A673 (cell line): ENCODE measurements at regions not wholly inside any gene's neighbourhood (a gene's known extent, or its start where the extent isn't known, plus 50 kb on each side); places are given as distances from the start of the nearest gene placed in this dataset.

ENCODE experiments used
- BruUV-seq: library from RNA; stranded (reverse); fragments of 400-500 nt; replicated peaks from 2 replicates; lab custom pipeline; 2021; lab: Mats Ljungman, UMichigan
- CTCF ChIA-PET: fragments of 300-600 bp; sonication (Branson Sonifier 250); formaldehyde crosslinking; loops from one replicate; lab custom pipeline; 2022; ENCODE audit warnings: antibody characterized with exemption; lab: Charles Lee
- POLR2A ChIA-PET: fragments of 300-600 bp; sonication (Branson Sonifier 250); formaldehyde crosslinking; loops from one replicate; lab custom pipeline; 2022; ENCODE audit warnings: antibody characterized with exemption; ENCODE audit not compliant: low non-redundant PET; lab: Charles Lee
- DNase-seq: peaks from one replicate; pipeline ENCODE4 v3.0.0-alpha.2; 2015; ENCODE audit warnings: low spot score
- H3K27ac ChIP-seq: fragments of 200-600 bp; sonication (generic); 2 replicates; pipeline ENCODE4 v1.5.1; 2016; ENCODE audit warnings: mixed run types, low read depth, mild to moderate bottlenecking, mixed read lengths, antibody characterized with exemption, low read length; ENCODE audit not compliant: poor library complexity, severe bottlenecking
- H3K27me3 ChIP-seq: fragments of 200-600 bp; sonication (generic); replicated peaks from 2 replicates; pipeline ENCODE4 v1.6.1; 2017; ENCODE audit warnings: mixed run types, low read depth, mild to moderate bottlenecking, mixed read lengths, antibody characterized with exemption, low read length; ENCODE audit not compliant: insufficient read depth, poor library complexity
- H3K36me3 ChIP-seq: fragments of 200-600 bp; sonication (generic); 2 replicates; pipeline ENCODE4 v1.6.1; 2016; ENCODE audit warnings: mixed run types, mild to moderate bottlenecking, mixed read lengths, antibody characterized with exemption, low read length; ENCODE audit not compliant: insufficient read depth, poor library complexity, severe bottlenecking
- H3K4me1 ChIP-seq: fragments of 200-600 bp; sonication (generic); 2 replicates; pipeline ENCODE4 v1.6.1; 2017; ENCODE audit warnings: mixed run types, mild to moderate bottlenecking, mixed read lengths, antibody characterized with exemption, low read length; ENCODE audit not compliant: insufficient read depth, poor library complexity, severe bottlenecking
- H3K4me3 ChIP-seq: fragments of 200-600 bp; sonication (generic); 2 replicates; pipeline ENCODE4 v1.5.1; 2016; ENCODE audit warnings: low read depth, mixed run types, mild to moderate bottlenecking, mixed read lengths, low read length; ENCODE audit not compliant: poor library complexity, severe bottlenecking
- H3K9me3 ChIP-seq: fragments of 200-600 bp; sonication (generic); 2 replicates; pipeline ENCODE4 v1.6.1; 2016; ENCODE audit warnings: mixed run types, low read depth, mild to moderate bottlenecking, mixed read lengths, antibody characterized with exemption, low read length; ENCODE audit not compliant: poor library complexity, severe bottlenecking
- EZH2 ChIP-seq: fragments of 200-600 bp; sonication (generic); IDR thresholded peaks from 2 replicates; pipeline ENCODE4 v1.6.1; 2017; ENCODE audit warnings: borderline replicate concordance, low read depth, mild to moderate bottlenecking, mixed read lengths, antibody characterized with exemption, low read length; ENCODE audit not compliant: poor library complexity, severe bottlenecking
- intact Hi-C: fragments of 100-400 bp; cut with micrococcal nuclease; formaldehyde crosslinking; loops from one replicate; pipeline ENCODE4 v1.10.0; 2022; ENCODE audit not compliant: unreplicated experiment
- TF ChIP-seq, protein P1 (sequence below): fragments of 300-800, 200-600 bp; sonication (generic); conservative IDR thresholded peaks from 2 replicates; pipeline ENCODE4 v1.5.1; 2017; ENCODE audit warnings: low read depth, mild to moderate bottlenecking, antibody characterized with exemption, low read length, moderate library complexity, mixed read lengths

GRCh38 chr5:90113108-90113507 lies 296.4 kb downstream of the CETN3 start:
- Histone ChIP-seq H3K27ac (no peak overlapping the region), H3K36me3 (no peaks in the 10 kb centered on the region), H3K4me1 (peaks cover 12% of the 10 kb centered on the region), H3K27me3 (no peaks in the 10 kb centered on the region), H3K4me3 (no peak overlapping the region), H3K9me3 (no peaks in the 10 kb centered on the region)
- no peak for DNase-seq
- POLR2A ChIA-PET = no interaction called here
- no TSS peak for BruUV-seq
- CTCF ChIA-PET = no interaction called here
- intact Hi-C loops = no loop called here
- TF ChIP-seq, protein P1, sequence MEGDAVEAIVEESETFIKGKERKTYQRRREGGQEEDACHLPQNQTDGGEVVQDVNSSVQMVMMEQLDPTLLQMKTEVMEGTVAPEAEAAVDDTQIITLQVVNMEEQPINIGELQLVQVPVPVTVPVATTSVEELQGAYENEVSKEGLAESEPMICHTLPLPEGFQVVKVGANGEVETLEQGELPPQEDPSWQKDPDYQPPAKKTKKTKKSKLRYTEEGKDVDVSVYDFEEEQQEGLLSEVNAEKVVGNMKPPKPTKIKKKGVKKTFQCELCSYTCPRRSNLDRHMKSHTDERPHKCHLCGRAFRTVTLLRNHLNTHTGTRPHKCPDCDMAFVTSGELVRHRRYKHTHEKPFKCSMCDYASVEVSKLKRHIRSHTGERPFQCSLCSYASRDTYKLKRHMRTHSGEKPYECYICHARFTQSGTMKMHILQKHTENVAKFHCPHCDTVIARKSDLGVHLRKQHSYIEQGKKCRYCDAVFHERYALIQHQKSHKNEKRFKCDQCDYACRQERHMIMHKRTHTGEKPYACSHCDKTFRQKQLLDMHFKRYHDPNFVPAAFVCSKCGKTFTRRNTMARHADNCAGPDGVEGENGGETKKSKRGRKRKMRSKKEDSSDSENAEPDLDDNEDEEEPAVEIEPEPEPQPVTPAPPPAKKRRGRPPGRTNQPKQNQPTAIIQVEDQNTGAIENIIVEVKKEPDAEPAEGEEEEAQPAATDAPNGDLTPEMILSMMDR = no peak
- no peak for TF ChIP-seq EZH2

GRCh38 chr5:90112033-90112692 lies 297.4 kb downstream of the CETN3 start:
- no peaks in the 10 kb centered on the region for H3K36me3 ChIP-seq
- no TSS peak for BruUV-seq
- no peak overlapping the region for H3K4me3 ChIP-seq
- ChIA-PET CTCF (no interaction called here), POLR2A (no interaction called here)
- no peaks in the 10 kb centered on the region for H3K27me3 ChIP-seq
- no peak for TF ChIP-seq EZH2
- TF ChIP-seq, protein P1 = no peak
- H3K4me1 ChIP-seq = peaks cover 12% of the 10 kb centered on the region
- no peaks in the 10 kb centered on the region for H3K9me3 ChIP-seq
- intact Hi-C loops = no loop called here
- no peak overlapping the region for H3K27ac ChIP-seq
- DNase-seq = no peak

- no peaks in the 10 kb centered on the region for H3K27me3 ChIP-seq
- no peaks in the 10 kb centered on the region for H3K36me3 ChIP-seq
- H3K9me3 ChIP-seq = no peaks in the 10 kb centered on the region
- TF ChIP-seq, protein P1 = no peak
- no peak for TF ChIP-seq EZH2
- DNase-seq = no peak
- POLR2A ChIA-PET = no interaction called here
- CTCF ChIA-PET = no interaction called here
- H3K4me3 ChIP-seq = no peak overlapping the region
- H3K27ac ChIP-seq = no peak overlapping the region
- intact Hi-C loops = no loop called here
- peaks cover 12% of the 10 kb centered on the region for H3K4me1 ChIP-seq
- BruUV-seq = no TSS peak
These were observed 298.1 kb downstream of the CETN3 start for GRCh38 chr5:90111364-90112032.
